Stimulated activated CD4-positive, alpha-beta T cell treated with anti-CD3 and anti-CD28 coated beads, Interleukin-1b, Interleukin-23, amount 100 ng/mL, for 4 hours (primary cell): ENCODE measurements at regions not wholly inside any gene's neighbourhood (a gene's known extent, or its start where the extent isn't known, plus 50 kb on each side); places are given as distances from the start of the nearest gene placed in this dataset.
"Not testable (repeated sequence)": the region's sequence is repeated elsewhere in the genome, so short reads cannot be mapped to it uniquely, and the experiment has no call there.

Experiments used
- DNase-seq, 2 donors: peaks; one replicate each; pipeline ENCODE4 v3.0.0-alpha.2; 2020; ENCODE audit warnings: low read depth in 2 of 2

DNA sequence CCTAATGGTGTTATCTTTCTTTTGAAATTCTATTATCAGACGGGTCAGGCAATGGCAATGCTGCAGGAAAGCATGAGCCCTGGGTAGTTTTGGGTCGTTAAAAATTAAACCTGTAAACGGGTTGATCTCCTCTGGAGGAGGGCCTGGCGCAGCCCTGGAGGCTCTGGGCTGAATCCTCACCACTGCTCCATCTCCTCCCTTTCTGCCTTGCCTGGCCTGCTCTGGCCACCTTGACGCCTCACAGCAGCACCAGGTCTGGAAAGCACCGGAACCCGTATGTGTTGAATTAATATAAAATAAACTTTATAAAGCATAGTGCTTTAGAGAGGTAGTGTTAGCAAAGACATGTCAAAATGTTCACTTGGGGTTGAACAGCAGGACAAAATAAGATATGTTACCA lies 316.1 kb downstream of the LNPK start:
- no peak for DNase-seq

DNA sequence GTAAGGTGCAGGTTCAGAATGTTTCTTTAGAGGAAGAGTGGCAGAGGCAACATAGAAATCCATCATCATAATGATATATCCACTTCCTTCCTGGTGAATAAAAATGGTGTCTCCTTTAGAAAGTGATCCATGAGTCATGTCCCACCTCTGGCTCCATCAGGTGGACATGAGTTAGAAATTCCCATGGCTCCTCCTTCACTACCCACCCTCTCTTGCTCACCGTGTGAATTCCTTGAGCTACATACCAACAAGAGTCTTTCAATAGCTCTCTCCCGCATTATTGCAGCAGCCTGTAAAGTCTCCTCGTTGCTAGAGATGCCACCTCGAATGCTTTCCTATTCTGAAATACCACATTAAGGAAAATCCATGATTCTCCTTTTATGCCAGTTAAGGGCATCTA lies 317.6 kb downstream of the LNPK start:
- no peak for DNase-seq

DNA sequence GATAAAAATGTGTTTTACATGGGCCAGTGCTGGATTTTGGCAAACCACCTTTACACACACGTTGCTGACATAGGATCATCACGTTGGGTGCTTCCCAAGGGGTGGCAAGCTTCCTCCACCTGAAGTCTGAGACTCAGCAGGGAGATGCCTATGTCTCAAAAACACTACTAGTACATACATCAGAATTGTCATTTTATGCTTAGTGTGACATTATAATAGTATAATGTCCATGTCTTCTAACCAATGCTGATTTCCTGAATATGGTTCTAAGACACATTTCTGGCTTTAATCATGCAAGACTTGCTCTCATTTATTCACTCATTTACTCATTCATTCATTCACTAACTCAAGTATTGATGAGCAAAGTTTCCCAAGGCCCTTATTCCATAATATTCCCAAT lies 322.3 kb downstream of the LNPK start:
- no peak for DNase-seq

DNA sequence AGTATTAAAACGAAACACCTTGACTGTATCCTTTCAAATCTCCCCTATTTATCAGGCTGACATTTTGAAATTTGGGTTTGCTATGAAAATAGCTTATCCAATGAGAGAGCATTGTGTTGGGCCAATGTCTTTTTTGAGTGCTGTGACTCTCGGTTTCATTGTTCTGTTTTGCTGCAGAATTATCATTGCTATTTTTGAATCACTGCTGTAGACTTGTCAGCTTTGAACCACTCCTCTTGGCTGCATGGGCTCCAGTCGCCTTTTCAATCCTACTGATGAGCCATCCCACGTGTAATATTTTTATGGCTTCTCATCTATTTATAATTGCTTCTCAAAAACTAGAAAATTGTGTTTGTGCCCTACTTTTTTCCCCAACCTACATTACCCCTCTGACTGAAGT lies 322.8 kb downstream of the LNPK start:
- no peak for DNase-seq

DNA sequence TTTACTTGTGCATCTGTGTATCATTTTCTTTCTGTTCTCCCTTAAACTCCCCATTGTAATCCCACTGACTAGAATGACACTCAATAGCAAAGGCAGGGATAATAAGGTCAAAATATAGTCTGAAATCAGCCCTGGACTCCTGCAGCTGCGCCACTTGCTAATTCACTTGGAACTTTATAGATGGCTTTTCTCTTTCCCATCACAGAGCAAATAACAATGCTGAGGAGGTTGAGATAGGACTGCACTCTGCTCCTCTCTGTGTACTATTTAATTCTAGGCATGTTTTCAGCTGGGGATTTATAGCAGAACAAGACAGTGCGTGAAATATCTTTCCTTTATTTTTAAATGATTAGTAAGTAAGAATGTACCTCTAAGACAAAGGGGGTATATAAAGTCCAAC lies 324.2 kb downstream of the LNPK start:
- no peak for DNase-seq

DNA sequence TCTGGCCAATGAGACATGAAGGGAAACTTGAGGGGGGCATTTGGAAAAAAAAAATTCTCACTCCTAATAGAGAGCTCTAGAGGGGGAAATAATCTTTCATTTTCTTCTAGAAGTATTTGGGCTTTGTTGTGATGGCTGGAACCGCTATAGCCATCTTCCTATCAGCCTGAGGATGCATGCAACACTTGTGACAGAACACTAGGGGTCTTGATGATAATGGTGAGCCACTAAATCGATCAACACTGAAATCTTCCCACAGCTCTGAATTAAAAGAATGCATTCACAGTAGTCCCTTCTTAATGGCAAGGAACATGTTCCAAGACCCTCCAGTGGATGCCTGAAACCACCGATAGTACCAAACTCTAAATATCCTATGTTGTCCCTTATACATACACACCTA lies 325.3 kb downstream of the LNPK start:
- DNase-seq: no peak

DNA sequence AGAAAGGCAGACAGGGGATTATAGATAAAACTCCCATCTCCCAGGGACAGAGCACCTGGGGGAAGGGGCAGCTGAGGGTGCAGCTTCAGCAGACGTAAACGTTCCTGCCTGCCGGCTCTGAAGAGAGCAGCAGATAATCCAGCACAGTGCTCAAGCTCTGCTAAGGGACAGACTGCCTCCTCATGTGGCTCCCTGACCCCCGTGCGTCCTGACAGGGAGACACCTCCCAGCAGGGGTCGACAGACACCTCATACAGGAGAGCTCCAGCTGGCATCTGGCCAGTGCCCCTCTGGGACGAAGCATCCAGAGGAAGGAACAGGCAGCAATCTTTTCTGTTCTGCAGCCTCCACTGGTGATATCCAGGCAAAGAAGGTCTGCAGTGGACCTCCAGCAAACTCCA lies 333.3 kb downstream of the LNPK start:
- not testable (repeated sequence) for DNase-seq

DNA sequence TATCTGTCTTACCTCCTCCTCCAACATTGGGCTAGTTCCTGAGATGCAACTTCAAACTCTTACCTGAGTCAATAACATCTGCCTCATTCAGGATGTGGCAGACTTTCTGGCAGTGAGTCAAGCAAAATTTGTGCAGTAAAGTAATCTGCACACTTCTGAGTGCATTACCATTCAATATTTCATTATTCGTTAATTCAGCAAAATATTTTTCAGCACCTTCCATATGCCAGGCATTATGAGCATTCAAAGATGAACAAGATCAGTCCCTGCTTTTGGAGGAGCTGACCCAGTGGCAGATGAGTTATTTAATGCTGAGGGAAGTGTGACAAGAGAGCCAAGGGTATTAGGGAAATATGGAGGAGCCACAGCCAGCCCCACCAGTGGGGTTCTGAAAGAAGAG lies 339.7 kb downstream of the LNPK start:
- DNase-seq: no peak

DNA sequence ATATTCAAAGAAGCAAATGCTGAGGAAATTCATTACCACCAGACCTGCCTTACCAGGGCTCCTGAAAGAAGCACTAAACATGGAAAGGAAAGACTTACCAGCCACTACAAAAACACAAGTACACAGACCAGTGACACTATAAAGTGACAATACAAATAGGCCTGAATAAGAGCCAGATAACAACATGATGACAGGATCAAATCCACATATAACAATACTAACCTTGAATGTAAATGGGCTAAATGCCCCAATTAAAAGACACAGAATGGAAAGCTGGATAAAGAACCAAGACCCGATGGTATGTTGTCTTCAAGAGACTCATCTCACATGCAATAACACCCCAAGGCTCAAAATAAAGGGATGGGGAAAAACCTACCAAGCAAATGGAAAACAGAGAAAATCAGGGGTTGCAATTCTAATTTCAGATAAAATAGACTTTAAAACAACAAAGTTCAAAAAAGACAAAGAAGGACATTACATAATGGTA lies 353.4 kb downstream of the LNPK start:
- DNase-seq: no peak

DNA sequence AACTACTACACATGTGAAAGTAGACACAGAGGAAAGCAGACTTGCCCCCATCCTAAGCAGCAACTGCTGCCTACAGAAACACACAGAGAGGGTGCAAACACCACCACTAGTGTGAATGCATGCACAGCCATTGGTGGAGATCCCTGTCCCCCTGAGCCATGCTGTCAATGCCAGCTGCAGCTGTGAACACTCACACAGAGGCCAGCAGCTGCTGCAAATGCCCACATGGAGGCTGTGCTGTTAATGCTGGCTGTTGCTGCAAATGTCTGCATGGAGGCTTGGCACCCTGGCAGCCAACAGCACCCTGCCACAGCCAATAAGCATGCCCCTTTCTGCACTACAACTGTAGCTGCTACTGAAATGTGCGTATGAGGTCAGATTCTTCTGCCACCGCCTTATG lies 355.0 kb downstream of the LNPK start:
- DNase-seq: no peak

DNA sequence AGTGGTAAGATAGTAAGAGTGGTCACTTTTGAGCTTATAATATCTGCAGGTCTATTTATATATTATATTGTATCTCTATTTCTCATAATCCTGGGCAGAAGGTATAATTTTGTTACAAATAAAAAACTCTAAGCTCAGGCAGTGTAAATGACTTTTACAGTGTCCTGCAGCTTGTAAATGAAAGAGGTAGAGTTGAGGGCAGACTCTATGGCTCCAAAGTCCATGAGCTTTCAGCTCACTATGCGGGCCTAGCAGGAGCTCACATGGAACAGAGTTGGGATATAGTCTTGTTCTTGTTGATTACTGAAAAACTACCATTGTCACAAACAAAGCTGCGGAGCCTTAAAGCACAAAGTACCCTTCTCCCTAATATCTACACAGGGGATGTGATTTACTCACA lies 361.4 kb downstream of the LNPK start:
- no peak for DNase-seq

DNA sequence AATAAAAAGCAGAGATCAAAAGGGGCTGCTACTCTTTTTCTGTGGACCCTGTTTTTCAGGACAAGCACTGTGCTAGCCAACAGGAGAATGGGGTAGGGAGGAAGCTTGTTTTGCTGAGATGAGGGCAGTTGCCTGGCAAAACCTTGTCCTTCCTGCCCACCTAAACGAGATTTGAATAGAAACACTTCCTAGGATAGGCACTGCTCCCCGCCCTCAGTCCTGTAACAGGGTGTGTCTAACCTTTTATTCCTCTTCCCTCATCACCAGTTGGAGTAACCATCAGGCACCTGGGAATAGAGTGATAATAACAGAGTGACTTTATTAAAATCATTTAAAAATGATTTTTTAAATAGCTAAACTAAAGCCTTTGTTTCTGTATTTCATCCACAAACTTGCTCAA lies 368.8 kb downstream of the LNPK start:
- DNase-seq: no peak

DNA sequence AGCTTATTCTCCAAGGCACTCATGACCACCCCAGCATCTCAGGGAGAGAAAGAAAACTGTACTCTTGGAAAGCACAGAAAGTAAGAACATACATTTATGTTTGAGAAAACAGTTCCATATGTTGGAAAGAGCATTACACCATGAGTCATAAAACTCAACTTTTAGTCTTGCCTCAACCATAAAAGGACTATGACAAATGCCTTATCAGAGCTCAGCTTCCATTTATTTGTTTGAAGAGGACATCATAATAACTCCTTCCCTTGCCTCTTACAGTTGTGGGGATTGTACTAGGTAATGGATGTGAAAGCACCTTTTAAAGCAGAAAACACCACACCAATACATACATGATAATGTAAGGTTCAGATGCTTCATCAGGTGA lies 370.8 kb downstream of the LNPK start:
- no peak for DNase-seq

DNA sequence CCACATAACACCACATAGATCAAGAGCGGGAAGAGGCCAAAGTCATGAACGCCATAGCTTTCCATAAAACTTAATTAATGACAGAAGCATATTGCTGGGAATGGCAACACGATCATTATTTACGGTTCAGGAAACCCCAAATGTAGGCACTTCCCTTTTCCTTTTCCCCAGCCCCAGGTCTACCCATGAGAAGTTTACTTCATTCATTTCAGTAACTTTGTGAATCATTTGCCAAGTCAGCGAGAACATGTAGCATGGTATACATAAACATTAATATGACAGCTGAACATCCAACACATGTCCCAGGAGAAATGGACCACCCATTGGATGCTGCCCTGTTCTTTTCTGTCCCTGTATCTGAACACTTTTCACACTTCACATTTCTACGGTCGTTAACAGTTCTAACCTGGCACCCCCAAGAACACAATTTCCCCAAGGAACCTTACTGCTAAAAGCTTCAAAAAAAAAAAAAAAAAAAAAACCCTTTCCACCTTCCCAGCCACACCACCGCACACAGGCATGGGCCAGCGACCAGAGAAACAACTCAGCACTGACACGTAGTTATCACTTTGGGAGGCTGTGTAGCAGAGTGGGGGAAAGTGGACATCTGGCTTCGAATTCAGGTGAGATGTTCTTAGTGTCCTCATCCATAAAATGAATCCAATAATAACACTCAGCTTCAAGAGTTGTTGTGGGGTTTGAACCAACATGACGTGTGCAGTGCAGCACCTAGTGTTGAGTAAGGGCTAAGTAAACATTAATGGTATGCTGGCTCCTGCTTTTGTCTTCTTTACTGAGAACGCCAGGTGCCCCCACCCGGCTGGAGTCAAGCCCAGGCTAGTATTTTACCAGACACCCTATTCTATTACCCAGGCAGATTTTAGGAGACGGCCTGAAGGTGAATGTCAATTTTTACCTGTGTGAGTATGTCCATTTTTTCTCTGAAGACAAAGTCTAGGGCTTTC lies 371.5 kb downstream of the LNPK start:
- no peak for DNase-seq

DNA sequence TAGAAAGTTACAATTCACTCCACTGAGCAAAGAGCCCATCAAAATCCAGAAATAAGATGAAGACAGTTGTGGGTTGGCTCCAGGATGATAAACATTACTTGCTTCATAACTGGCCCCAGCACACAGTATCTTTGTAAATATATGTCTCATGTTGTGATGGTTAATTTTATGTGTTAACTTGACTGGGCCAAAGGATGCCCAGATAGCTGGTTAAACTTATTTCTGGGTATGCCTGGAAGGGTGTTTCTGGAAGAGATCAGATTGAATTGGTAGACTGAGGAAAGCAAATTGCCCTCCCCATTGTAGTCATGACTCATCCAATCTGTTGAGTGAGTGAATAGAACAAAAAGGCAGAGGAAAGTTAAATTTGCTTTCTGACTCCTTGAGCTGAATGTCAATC lies 373.8 kb downstream of the LNPK start:
- no peak for DNase-seq

DNA sequence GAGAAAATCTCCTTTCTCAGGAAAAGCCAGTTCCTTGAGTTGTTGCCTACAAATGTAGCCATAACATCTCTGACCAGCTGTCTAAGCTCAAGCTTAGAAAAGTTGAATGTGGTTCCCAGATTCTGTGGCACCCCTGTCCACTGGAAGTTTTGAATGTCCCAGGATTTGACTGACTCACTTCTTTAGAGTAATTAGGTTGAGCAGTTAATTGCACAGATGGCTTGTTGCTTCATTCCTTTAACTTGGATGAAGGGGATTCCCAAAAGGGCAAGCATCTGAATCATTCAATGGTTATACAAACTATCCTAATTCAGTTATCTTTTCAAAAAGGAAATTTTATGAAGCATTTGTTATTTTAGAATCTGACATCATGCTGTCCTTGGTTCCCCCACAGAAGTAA lies 374.7 kb downstream of the LNPK start:
- no peak for DNase-seq

DNA sequence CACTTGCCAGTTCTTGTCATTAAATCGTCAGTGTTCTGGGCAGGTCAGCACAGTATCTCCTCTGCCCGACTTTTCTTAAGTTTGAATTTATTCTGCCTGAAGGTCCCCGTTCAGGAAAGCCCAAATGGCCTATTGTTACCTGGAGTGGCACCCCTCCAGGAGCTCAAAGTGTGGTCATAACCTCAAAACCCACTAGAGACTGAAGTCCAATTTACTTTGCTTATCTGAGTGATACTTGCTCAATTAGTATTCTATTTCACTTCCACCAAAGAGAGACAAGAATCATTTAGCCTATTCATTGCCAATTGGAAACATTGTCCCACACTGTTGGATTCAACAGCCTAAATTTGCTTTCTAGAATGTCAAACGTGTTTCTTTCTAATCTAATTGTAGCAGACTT lies 375.3 kb downstream of the LNPK start:
- no peak for DNase-seq

DNA sequence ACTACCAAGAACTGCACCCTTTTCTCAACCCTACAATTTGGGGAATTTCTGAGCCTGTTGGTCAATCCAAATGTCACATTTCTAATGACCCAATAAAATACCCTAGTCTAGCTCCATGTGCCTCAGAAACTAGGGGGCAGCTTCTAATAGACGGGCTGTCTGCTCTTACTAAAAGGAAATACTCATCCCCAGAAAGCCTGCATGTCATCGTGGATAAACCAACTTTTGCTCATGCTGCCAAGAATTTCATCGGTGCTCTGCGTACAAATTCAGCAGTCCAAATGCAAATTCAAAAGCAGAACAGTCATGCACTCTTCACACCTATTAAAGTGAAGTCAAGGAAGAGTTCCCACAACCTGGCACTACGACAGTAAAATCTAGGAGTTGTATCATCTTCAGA lies 377.3 kb downstream of the LNPK start:
- DNase-seq: no peak

DNA sequence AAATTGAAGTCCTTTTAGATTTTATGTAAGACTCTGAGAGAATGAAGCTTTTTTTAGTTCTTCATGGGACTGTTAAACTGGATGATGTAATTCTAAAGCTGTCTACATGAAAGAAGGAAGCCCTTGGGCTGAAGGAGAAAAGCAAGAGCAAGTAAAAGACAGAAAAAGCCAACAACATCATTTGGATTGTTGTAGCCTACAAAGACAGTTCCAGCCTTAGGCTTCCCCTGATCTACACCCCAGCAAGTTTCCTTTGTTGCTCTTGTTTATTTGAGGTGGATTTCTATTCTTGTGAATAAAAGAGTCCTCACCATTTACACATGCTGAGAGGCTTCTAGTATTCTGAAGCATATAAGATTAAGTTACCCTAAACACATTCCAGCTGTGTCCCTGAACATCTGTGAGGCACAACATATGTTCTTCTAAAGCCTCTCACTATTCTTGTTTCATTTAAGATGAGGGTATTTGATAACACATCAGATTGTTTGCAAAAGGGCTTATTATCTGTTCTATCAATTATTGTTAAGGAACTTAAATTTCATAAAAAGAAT lies 377.8 kb downstream of the LNPK start:
- DNase-seq: no peak

DNA sequence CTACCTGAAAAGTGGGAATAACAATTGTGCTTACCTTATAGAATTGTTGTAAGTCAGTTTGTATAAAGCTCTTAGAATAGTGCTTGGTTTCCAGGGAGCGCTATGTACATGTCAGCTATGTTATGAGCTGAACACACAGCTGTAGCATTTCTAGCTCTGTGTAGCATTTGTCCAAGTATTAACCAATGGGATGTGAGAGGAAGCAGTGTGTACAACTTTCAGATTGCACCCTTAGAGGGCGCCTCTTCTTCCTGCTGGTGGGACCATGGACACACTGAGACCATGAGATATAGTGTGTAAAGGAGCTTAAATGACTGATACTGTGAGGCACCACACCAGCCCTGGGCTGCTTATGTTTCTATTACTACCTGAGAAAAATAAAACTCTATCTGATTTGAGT lies 380.2 kb downstream of the LNPK start:
- no peak for DNase-seq

DNA sequence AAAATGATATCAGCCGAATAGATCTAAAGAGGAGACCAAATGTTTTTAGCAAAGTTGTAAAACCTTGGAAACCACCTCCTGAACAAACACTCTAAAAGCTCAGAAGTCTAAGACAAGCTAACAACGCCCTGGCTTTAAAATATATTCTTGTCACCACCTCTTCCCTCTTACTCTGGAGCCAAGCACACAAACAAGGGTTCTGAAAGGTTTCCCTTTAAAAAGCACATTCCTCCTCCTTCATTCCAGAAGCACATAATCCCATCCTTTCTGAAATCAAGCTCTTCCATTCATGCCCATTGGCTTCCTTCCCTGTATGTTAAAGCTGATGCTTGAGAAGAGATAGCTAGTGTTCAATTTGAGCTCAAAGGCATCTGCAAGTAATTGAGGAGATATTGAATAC lies 382.0 kb downstream of the LNPK start:
- DNase-seq: no peak

DNA sequence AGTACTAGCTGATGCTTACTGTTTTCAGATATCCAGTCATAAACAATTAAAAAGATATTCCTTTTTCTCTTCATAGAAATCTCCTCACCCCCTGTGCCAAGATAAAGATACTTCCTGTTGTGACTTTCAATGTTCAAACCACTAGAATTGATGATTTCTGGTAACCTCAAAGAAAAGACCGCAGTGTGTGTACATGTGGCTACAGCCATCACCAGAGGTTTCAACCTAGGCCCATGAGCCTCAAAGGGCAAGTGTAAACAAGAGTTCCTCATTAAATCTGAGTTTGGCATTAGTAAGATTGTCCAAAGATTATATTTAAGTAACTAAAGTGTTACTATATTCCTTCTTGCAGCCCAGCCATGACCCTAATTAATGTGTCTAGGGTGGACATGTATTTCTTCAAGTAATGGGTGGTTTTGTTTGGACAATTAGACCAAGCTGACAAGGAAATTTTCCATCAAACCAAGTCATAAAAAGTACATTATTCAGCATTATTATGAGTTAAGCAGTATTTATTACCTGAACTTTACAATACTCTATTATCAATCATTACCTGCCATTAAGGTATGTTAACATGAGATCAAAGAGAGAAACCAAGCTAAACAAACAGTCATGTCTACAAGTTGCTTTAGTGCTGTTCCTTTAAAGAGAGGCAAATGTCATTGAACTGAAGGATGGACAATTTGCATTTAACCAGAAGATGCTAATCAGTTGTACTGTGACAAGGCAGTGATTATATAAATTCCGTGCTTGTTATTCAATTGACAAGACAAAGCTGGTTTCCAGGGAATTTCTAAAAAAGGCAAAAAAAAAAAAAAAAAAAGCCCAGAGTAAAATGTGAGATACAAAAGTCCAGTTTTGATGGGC lies 382.7 kb downstream of the LNPK start:
- no peak for DNase-seq

DNA sequence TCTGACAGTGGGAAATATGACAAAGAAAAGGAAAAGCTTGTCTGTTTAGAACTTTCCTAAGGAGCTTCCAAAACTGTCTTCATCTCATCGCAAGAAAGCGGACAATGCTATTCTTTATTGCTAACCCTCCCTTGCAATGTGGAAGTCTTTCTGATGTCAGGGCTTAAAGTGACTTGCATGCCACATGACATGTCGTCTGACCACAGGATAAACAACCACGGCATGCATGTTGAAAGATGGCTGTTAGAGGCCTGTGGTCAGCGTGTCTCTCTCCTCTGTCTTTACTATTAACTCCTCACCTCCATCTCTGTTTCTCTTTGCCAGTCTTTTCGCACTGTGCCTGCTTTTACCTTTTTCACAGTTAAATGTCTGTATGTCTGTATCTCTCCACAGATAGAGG lies 389.8 kb downstream of the LNPK start:
- no peak for DNase-seq
